ENCODE measurements at regions not wholly inside any gene's neighbourhood (a gene's known extent, or its start where the extent isn't known, plus 50 kb on each side); places are given as distances from the start of the nearest gene placed in this dataset.

GRCh38 chr2:59677158-59677557 is 876.3 kb downstream of the BCL11A start:
- no peak overlapping the region for H3K4me3 ChIP-seq
- no peak overlapping the region for H3K27ac ChIP-seq
- no peaks in the 10 kb centered on the region for H3K27me3 ChIP-seq
- TF ChIP-seq CTCF (IDR thresholded peaks at IDR 0.05; ENCODE audit: low read depth, low read length): no peak
- no peak for DNase-seq (ENCODE audit: low read depth in 1 of 2, low spot score in 1 of 2)
- H3K4me1 ChIP-seq (ENCODE audit: low read depth): no peaks in the 10 kb centered on the region
- no peaks in the 10 kb centered on the region for H3K9me3 ChIP-seq (ENCODE audit: low read depth)
- H3K36me3 ChIP-seq: no peaks in the 10 kb centered on the region

GRCh38 chr2:59674100-59674499 is 879.4 kb downstream of the BCL11A start:
- no peaks in the 10 kb centered on the region for H3K9me3 ChIP-seq (ENCODE audit: low read depth)
- no peaks in the 10 kb centered on the region for H3K36me3 ChIP-seq
- H3K4me1 ChIP-seq (ENCODE audit: low read depth): no peaks in the 10 kb centered on the region
- no peak for DNase-seq (ENCODE audit: low read depth in 1 of 2, low spot score in 1 of 2)
- H3K27me3 ChIP-seq: no peaks in the 10 kb centered on the region
- no peak for TF ChIP-seq CTCF (IDR thresholded peaks at IDR 0.05; ENCODE audit: low read depth, low read length)
- H3K4me3 ChIP-seq: no peak overlapping the region
- H3K27ac ChIP-seq: no peak overlapping the region

- H3K27me3 ChIP-seq: no peaks in the 10 kb centered on the region
- TF ChIP-seq CTCF (IDR thresholded peaks at IDR 0.05; ENCODE audit: low read depth, low read length): no peak
- H3K4me3 ChIP-seq: no peak overlapping the region
- DNase-seq (ENCODE audit: low read depth in 1 of 2, low spot score in 1 of 2): no peak
- no peak overlapping the region for H3K27ac ChIP-seq
- H3K4me1 ChIP-seq (ENCODE audit: low read depth): no peaks in the 10 kb centered on the region
- H3K9me3 ChIP-seq (ENCODE audit: low read depth): no peaks in the 10 kb centered on the region
- no peaks in the 10 kb centered on the region for H3K36me3 ChIP-seq
Measured at GRCh38 chr2:59665021-59665420, 888.4 kb downstream of the BCL11A start.

GRCh38 chr2:59662127-59662861 is 891.2 kb downstream of the BCL11A start:
- no peak for TF ChIP-seq CTCF (IDR thresholded peaks at IDR 0.05; ENCODE audit: low read depth, low read length)
- no peak for DNase-seq (ENCODE audit: low read depth in 1 of 2, low spot score in 1 of 2)
- Histone ChIP-seq H3K4me3 (no peak overlapping the region), H3K27ac (no peak overlapping the region), H3K36me3 (no peaks in the 10 kb centered on the region), H3K27me3 (no peaks in the 10 kb centered on the region), H3K4me1 (ENCODE audit: low read depth) (no peaks in the 10 kb centered on the region), H3K9me3 (ENCODE audit: low read depth) (no peaks in the 10 kb centered on the region)

- DNase-seq (ENCODE audit: low read depth in 1 of 2, low spot score in 1 of 2): no peak
- Histone ChIP-seq H3K36me3 (no peaks in the 10 kb centered on the region), H3K27ac (no peak overlapping the region), H3K27me3 (no peaks in the 10 kb centered on the region), H3K4me1 (ENCODE audit: low read depth) (no peaks in the 10 kb centered on the region), H3K9me3 (ENCODE audit: low read depth) (no peaks in the 10 kb centered on the region), H3K4me3 (no peak overlapping the region)
- no peak for TF ChIP-seq CTCF (IDR thresholded peaks at IDR 0.05; ENCODE audit: low read depth, low read length)
Measured at GRCh38 chr2:59660262-59660661, 893.2 kb downstream of the BCL11A start.
